MCF 10A (cell line): ENCODE measurements at regions not wholly inside any gene's neighbourhood (a gene's known extent, or its start where the extent isn't known, plus 50 kb on each side); places are given as distances from the start of the nearest gene placed in this dataset.

ENCODE experiments used
- BruUV-seq: library from RNA; stranded (reverse); fragments of 400-500 nt; replicated peaks from 2 replicates; lab custom pipeline; 2021; lab: Mats Ljungman, UMichigan
- CTCF ChIA-PET: fragments of 300-600 bp; sonication (Branson Sonifier 250); formaldehyde crosslinking; extraction: SDS; loops from one replicate; lab custom pipeline; 2021; ENCODE audit warnings: antibody characterized with exemption, inconsistent platforms; lab: Yijun Ruan, JAX
- POLR2A ChIA-PET: fragments of 300-600, 350-650 bp; sonication (Branson Sonifier 250); formaldehyde crosslinking; extraction: SDS; loops from one replicate; lab custom pipeline; 2020; ENCODE audit warnings: antibody characterized with exemption, inconsistent platforms; lab: Yijun Ruan, JAX
- DNase-seq: peaks from one replicate; pipeline ENCODE4 v3.0.0-alpha.2; 2018; ENCODE audit not compliant: unreplicated experiment
- H3K27ac Mint-ChIP-seq: one replicate; pipeline ENCODE4 v1.8.0; 2022; ENCODE audit warnings: mild to moderate bottlenecking, low read depth, mixed read lengths; ENCODE audit not compliant: unreplicated experiment
- H3K27me3 Mint-ChIP-seq: one replicate; pipeline ENCODE4 v1.8.0; 2022; ENCODE audit warnings: mixed read lengths; ENCODE audit not compliant: insufficient read depth, unreplicated experiment
- H3K36me3 Mint-ChIP-seq: one replicate; pipeline ENCODE4 v1.8.0; 2022; ENCODE audit warnings: mild to moderate bottlenecking, moderate library complexity, mixed read lengths; ENCODE audit not compliant: insufficient read depth, unreplicated experiment
- H3K4me1 Mint-ChIP-seq: one replicate; pipeline ENCODE4 v1.8.0; 2022; ENCODE audit warnings: mixed read lengths; ENCODE audit not compliant: insufficient read depth, unreplicated experiment
- H3K4me3 Mint-ChIP-seq: one replicate; pipeline ENCODE4 v1.8.0; 2022; ENCODE audit warnings: mild to moderate bottlenecking, moderate library complexity, mixed read lengths; ENCODE audit not compliant: unreplicated experiment
- H3K9me3 Mint-ChIP-seq: one replicate; pipeline ENCODE4 v1.8.0; 2022; ENCODE audit warnings: mixed read lengths; ENCODE audit not compliant: unreplicated experiment
- CTCF ChIP-seq: fragments of 200-600 bp; IDR thresholded peaks from one replicate; pipeline ENCODE4 v1.8.0; 2022; ENCODE audit warnings: antibody characterized with exemption, mild to moderate bottlenecking; ENCODE audit not compliant: unreplicated experiment
- intact Hi-C: fragments of 100-400 bp; cut with micrococcal nuclease; formaldehyde crosslinking; loops from 2 replicates; pipeline ENCODE4 v1.14.1; 2022

DNA sequence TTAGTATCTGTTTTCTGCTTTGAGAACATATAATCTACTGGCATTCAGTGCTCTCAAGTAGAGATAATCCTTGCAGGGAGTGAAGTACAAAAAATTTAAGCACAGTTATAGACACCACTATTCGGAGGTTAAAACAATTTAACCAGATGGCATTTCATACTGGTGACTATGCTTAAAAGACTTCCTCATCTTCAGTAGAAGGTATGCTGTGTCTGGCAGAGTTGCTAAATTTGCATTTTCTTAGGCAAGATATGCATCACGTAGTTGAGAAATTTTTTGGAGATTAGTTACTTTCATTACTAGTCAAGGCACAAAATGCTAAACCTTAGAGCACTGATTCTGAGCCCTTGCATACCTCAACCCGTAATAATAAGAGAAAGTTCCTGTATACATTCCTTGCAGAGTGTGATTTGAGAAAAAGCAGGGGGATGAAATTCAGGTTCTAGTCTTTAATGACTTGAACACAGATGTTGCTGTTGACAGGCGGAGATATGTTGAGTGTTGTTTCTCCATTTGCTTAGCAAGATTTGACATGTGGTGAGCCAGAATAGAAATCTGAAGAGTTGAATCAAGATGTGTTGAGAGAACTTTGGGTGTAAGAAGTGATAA lies 70.8 kb upstream of the STARD4 start:
- BruUV-seq: no TSS peak
- ChIA-PET POLR2A (no interaction called here), CTCF (no interaction called here)
- no peak for TF ChIP-seq CTCF
- no peak overlapping the region for H3K27ac Mint-ChIP-seq
- H3K9me3 Mint-ChIP-seq: no peaks in the 10 kb centered on the region
- peaks cover 13% of the 10 kb centered on the region for H3K4me1 Mint-ChIP-seq
- peak; percentile 13 for DNase-seq
- no peaks in the 10 kb centered on the region for H3K27me3 Mint-ChIP-seq
- no peaks in the 10 kb centered on the region for H3K36me3 Mint-ChIP-seq
- intact Hi-C loops: no loop called here
- H3K4me3 Mint-ChIP-seq: no peak overlapping the region

- ChIA-PET CTCF (no interaction called here), POLR2A (no interaction called here)
- Mint-ChIP-seq H3K4me1 (peaks cover 13% of the 10 kb centered on the region), H3K27me3 (no peaks in the 10 kb centered on the region), H3K27ac (no peak overlapping the region), H3K36me3 (no peaks in the 10 kb centered on the region), H3K9me3 (no peaks in the 10 kb centered on the region), H3K4me3 (no peak overlapping the region)
- no TSS peak for BruUV-seq
- intact Hi-C loops: no loop called here
- DNase-seq: no peak
- no peak for TF ChIP-seq CTCF
Measured at GRCh38 chr5:111582451-111582850, 70.1 kb upstream of the STARD4 start.

- H3K4me3 Mint-ChIP-seq: no peak overlapping the region
- POLR2A ChIA-PET: interaction anchor here (0.6 kb wide), 1 partner anchor 377 kb away, joined by 3 read pairs; no protein-coding TSS in a partner anchor
Measured at GRCh38 chr5:111580956-111581355, 68.6 kb upstream of the STARD4 start.

GRCh38 chr5:111574311-111574710 lies 62.0 kb upstream of the STARD4 start:
- TF ChIP-seq CTCF: no peak
- Mint-ChIP-seq H3K27me3 (no peaks in the 10 kb centered on the region), H3K4me3 (no peak overlapping the region), H3K9me3 (peaks cover 14% of the 10 kb centered on the region), H3K27ac (no peak overlapping the region), H3K36me3 (no peaks in the 10 kb centered on the region), H3K4me1 (no peaks in the 10 kb centered on the region)
- ChIA-PET POLR2A (no interaction called here), CTCF (interaction anchor here (0.6 kb wide), 1 partner anchor 245 kb away, joined by 3 read pairs; no protein-coding TSS in a partner anchor)
- DNase-seq: no peak
- BruUV-seq: no TSS peak
- intact Hi-C loops: no loop called here

More at GRCh38 chr5:111580956-111581355, 68.6 kb upstream of the STARD4 start:
- Mint-ChIP-seq H3K4me1 (peaks cover 13% of the 10 kb centered on the region), H3K27me3 (no peaks in the 10 kb centered on the region), H3K36me3 (no peaks in the 10 kb centered on the region), H3K27ac (no peak overlapping the region), H3K9me3 (no peaks in the 10 kb centered on the region)
- no peak for TF ChIP-seq CTCF
- no peak for DNase-seq
- BruUV-seq: no TSS peak
- intact Hi-C loops: no loop called here
- CTCF ChIA-PET: interaction anchor here (0.6 to 0.8 kb wide), 2 partner anchors 198 to 580 kb away, joined by 3 read pairs; no protein-coding TSS in a partner anchor
